Vagina (tissue), 2 donors: ENCODE measurements at regions not wholly inside any gene's neighbourhood (a gene's known extent, or its start where the extent isn't known, plus 50 kb on each side); places are given as distances from the start of the nearest gene placed in this dataset.

ENCODE experiments used
- CTCF ChIP-seq, 3 experiments: fragments of 450-650 bp in 2 of 3; fragments of 200-600 bp in 1 of 3; sonication (generic) in 1 of 3; IDR thresholded peaks; one replicate each; pipeline ENCODE4 v1.5.1; 2017 to 2019; ENCODE audit warnings: antibody characterized with exemption in 3 of 3, mild to moderate bottlenecking in 2 of 3, moderate library complexity in 2 of 3
- POLR2A ChIP-seq, 2 donors: fragments of 450-650 bp; IDR thresholded peaks; one replicate each; pipeline ENCODE4 v1.6.1; 2017; ENCODE audit warnings: antibody characterized with exemption in 2 of 2, mild to moderate bottlenecking in 2 of 2, moderate library complexity in 2 of 2
- POLR2AphosphoS5 ChIP-seq, 2 donors: sonication (generic); formaldehyde crosslinking; IDR thresholded peaks; one replicate each; pipeline ENCODE4 v1.9.0; 2017; ENCODE audit warnings: antibody characterized with exemption in 2 of 2, mild to moderate bottlenecking in 2 of 2, low read depth in 1 of 2; ENCODE audit not compliant: insufficient read depth in 1 of 2

GRCh38 chr15:20357481-20358065 lies 184.0 kb downstream of the GOLGA6L6 start:
- TF ChIP-seq CTCF (IDR thresholded peaks at IDR 0.05) (no peak), POLR2A (IDR thresholded peaks at IDR 0.05) (no peak), POLR2AphosphoS5 (IDR thresholded peaks at IDR 0.05; ENCODE audit: insufficient read depth in 1 of 2, low read depth in 1 of 2) (no peak)
